ENCODE measurements at regions not wholly inside any gene's neighbourhood (a gene's known extent, or its start where the extent isn't known, plus 50 kb on each side); places are given as distances from the start of the nearest gene placed in this dataset.
"Not testable (repeated sequence)": the region's sequence is repeated elsewhere in the genome, so short reads cannot be mapped to it uniquely, and the experiment has no call there.

- TF ChIP-seq, protein P1, sequence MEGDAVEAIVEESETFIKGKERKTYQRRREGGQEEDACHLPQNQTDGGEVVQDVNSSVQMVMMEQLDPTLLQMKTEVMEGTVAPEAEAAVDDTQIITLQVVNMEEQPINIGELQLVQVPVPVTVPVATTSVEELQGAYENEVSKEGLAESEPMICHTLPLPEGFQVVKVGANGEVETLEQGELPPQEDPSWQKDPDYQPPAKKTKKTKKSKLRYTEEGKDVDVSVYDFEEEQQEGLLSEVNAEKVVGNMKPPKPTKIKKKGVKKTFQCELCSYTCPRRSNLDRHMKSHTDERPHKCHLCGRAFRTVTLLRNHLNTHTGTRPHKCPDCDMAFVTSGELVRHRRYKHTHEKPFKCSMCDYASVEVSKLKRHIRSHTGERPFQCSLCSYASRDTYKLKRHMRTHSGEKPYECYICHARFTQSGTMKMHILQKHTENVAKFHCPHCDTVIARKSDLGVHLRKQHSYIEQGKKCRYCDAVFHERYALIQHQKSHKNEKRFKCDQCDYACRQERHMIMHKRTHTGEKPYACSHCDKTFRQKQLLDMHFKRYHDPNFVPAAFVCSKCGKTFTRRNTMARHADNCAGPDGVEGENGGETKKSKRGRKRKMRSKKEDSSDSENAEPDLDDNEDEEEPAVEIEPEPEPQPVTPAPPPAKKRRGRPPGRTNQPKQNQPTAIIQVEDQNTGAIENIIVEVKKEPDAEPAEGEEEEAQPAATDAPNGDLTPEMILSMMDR (IDR thresholded peaks at IDR 0.05), result no peak
- no peaks in the 10 kb centered on the region for H3K4me1 ChIP-seq
- H3K36me3 ChIP-seq, result no peaks in the 10 kb centered on the region
- H3K9me3 ChIP-seq, result no peaks in the 10 kb centered on the region
- intact Hi-C loops (cut with DNase I), result no loop called here
- no peaks in the 10 kb centered on the region for H3K27me3 ChIP-seq (ENCODE audit: low read depth)
- DNase-seq (no peak), ATAC-seq (no peak)
- H3K27ac ChIP-seq, result no peak overlapping the region
- no peak overlapping the region for H3K4me3 ChIP-seq
Observed at GRCh38 chr17:55930291-55930809, 179.5 kb downstream of the PCTP start.

- H3K36me3 ChIP-seq, result no peaks in the 10 kb centered on the region
- DNase-seq, result no peak
- TF ChIP-seq, protein P1 (IDR thresholded peaks at IDR 0.05), result no peak
- intact Hi-C loops (cut with DNase I), result no loop called here
- H3K27ac ChIP-seq, result no peak overlapping the region
- ATAC-seq, result no peak
- H3K4me1 ChIP-seq, result no peaks in the 10 kb centered on the region
- H3K4me3 ChIP-seq, result no peak overlapping the region
- H3K9me3 ChIP-seq, result no peaks in the 10 kb centered on the region
- no peaks in the 10 kb centered on the region for H3K27me3 ChIP-seq (ENCODE audit: low read depth)
Observed at GRCh38 chr17:55931446-55931845, 180.6 kb downstream of the PCTP start.

DNA sequence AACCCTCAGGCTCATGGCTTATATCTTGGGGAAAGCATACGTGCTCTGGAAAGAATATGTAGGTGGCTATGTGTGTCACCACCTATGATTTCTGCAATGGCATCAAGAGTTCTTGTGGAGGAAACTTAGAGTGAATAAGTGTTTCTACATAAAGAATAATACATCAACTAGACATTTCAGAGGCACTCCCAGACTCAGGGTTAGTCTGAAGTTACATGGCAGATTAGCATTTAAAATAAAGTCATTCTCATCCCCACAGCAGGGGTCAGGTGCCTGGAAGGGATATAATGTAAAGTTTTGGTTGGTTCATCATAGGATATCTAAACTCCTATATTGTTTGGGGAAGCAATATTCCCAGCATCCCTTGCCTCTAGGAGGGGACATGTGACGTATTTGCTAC is 182.1 kb downstream of the PCTP start:
- Histone ChIP-seq H3K4me1 (no peaks in the 10 kb centered on the region), H3K27me3 (ENCODE audit: low read depth) (no peaks in the 10 kb centered on the region), H3K27ac (no peak overlapping the region), H3K4me3 (no peak overlapping the region), H3K9me3 (no peaks in the 10 kb centered on the region), H3K36me3 (no peaks in the 10 kb centered on the region)
- DNase-seq, result no peak
- no peak for ATAC-seq
- intact Hi-C loops (cut with DNase I), result no loop called here
- TF ChIP-seq, protein P1 (IDR thresholded peaks at IDR 0.05), result no peak

DNA sequence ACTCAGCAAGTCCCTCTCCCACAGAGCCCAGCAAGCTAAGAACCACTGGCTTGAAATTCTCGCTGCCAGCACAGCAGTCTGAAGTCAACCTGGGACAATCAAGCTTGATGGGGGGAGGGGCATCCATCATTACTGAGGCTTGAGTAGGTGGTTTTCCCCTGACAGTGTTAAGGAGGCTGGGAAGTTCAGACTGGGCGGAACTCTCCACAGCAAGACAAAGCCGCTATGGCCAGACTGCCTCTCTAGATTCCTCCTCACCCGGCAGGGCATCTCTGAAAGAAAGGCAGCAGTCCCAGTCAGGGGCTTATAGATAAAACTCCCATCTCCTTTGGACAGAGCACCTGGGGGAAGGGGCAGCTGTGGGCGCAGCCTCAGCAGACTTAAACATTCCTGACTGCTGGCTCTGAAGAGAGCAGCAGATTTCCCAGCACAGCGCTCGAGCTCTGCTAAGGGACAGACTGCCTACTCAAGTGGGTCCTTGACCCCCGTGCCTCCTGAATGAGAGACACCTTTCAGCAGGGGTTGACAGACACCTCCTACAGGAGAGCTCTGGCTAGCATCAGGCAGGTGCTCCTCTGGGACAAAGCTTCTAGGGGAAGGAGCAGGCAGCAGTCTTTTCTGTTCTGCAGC is 188.4 kb downstream of the PCTP start:
- H3K27ac ChIP-seq; H3K27me3 ChIP-seq (ENCODE audit: low read depth); DNase-seq; H3K36me3 ChIP-seq; H3K4me3 ChIP-seq; ATAC-seq; H3K4me1 ChIP-seq; intact Hi-C loops (cut with DNase I); H3K9me3 ChIP-seq: not testable (repeated sequence)

DNA sequence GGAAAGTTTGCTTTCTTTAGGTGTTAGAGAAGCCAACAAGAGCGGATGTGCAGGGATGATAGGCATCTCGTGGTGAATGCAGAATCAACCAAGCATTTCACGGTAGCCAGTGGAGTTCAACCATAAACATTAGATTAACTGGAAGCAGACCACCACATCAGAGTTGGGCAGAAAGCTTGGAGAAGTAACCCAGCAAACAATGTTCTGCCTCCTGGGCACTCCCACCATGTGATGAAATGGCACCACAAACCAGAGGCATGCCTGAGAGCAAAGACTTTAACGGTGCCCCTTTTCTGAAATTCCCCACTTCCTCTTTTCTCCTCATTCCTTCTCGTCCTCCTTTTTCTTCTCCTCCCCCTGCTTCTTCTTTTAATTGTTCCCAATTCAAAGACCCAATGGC is 193.5 kb upstream of the ANKFN1 start:
- DNase-seq (no peak), ATAC-seq (no peak)
- no peaks in the 10 kb centered on the region for H3K9me3 ChIP-seq
- no peak overlapping the region for H3K27ac ChIP-seq
- H3K27me3 ChIP-seq (ENCODE audit: low read depth), result peaks cover 5% of the 10 kb centered on the region
- no peaks in the 10 kb centered on the region for H3K36me3 ChIP-seq
- TF ChIP-seq, protein P1 (IDR thresholded peaks at IDR 0.05), result no peak
- no peaks in the 10 kb centered on the region for H3K4me1 ChIP-seq
- H3K4me3 ChIP-seq, result no peak overlapping the region
- intact Hi-C loops (cut with DNase I), result no loop called here

GRCh38 chr17:55961386-55961785 is 191.9 kb upstream of the ANKFN1 start:
- Histone ChIP-seq H3K4me3 (no peak overlapping the region), H3K27ac (no peak overlapping the region), H3K36me3 (no peaks in the 10 kb centered on the region), H3K27me3 (ENCODE audit: low read depth) (no peaks in the 10 kb centered on the region), H3K9me3 (no peaks in the 10 kb centered on the region), H3K4me1 (no peaks in the 10 kb centered on the region)
- TF ChIP-seq, protein P1 (IDR thresholded peaks at IDR 0.05), result no peak
- no peak for DNase-seq
- intact Hi-C loops (cut with DNase I), result no loop called here
- no peak for ATAC-seq

Measured in lower lobe of right lung (tissue), 2 donors.